ENCODE measurements at regions not wholly inside any gene's neighbourhood (a gene's known extent, or its start where the extent isn't known, plus 50 kb on each side); places are given as distances from the start of the nearest gene placed in this dataset.
A peak's percentile ranks its signal among the peaks of the same experiment; 100 is the strongest.

DNA sequence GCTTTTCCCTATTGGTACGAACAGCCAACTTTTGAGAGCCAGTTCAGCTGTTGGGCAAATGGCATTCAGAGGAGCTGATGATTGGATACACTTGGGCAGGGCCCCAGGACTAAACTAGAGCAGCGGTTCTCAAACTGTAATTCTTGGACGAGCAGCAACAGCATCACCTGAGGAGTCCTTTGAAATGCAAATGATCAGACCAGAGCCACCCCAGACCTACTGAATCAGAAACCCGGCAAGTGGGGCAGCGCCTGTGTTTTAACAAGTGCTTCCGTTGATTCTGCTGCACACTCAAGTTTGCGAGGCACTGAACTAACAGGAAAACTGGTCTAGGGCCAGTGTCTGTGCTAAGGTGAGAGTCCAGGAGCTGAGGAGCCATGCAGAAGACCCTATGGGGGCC lies 239.7 kb downstream of the UACA start:
- H3K9me3 Mint-ChIP-seq: no peaks in the 10 kb centered on the region
- Histone ChIP-seq H4K20me1 (ENCODE audit: control insufficient read depth, insufficient read depth, insufficient read length) (no peaks in the 10 kb centered on the region), H3K4ac (ENCODE audit: low read depth, low read length) (no peak overlapping the region), H3K27me3 (ENCODE audit: insufficient read depth, low read length) (no peaks in the 10 kb centered on the region; the same call in 1 of the 2 replicates), H4K5ac (ENCODE audit: insufficient read length, low read depth, low read length) (no peak overlapping the region), H3K9me3 (ENCODE audit: control insufficient read depth, low read depth, low read length) (no peaks in the 10 kb centered on the region), H3K4me1 (ENCODE audit: insufficient read depth, low read length) (no peaks in the 10 kb centered on the region), H2BK15ac (ENCODE audit: low read depth, low read length) (no peak overlapping the region), H3K23ac (ENCODE audit: insufficient read length, low read depth, low read length) (no peak overlapping the region), H4K8ac (replicated peaks; ENCODE audit: insufficient read length, low read depth, low read length) (no peak overlapping the region), H2BK12ac (ENCODE audit: insufficient read length, low read depth, low read length) (no peak overlapping the region), H2BK120ac (ENCODE audit: low read depth, low read length, poor library complexity, severe bottlenecking) (no peak overlapping the region), H3K23me2 (ENCODE audit: insufficient read length, low read depth, low read length, poor library complexity, severe bottlenecking) (no peaks in the 10 kb centered on the region), H3K18ac (ENCODE audit: insufficient read length, low read depth, low read length) (no peak overlapping the region), H3K4me2 (ENCODE audit: insufficient read depth, insufficient read length, low read length) (no peak overlapping the region), H3K79me2 (ENCODE audit: insufficient read depth, low read length) (no peaks in the 10 kb centered on the region), H2BK20ac (ENCODE audit: low read depth, low read length, poor library complexity, severe bottlenecking) (no peak overlapping the region), H4K91ac (ENCODE audit: insufficient read length, low read depth, low read length) (no peak overlapping the region), H2BK5ac (ENCODE audit: insufficient read length, low read length) (no peak overlapping the region), H3K9ac (ENCODE audit: extremely low read depth, insufficient read length, low read length) (no peak overlapping the region), H2AK5ac (ENCODE audit: insufficient read length, low read length) (no peak overlapping the region), H3K56ac (ENCODE audit: insufficient read length, low read depth, low read length) (no peak overlapping the region), H3K79me1 (ENCODE audit: insufficient read depth, low read depth, low read length, poor library complexity, severe bottlenecking) (no peaks in the 10 kb centered on the region), H3K27ac (ENCODE audit: insufficient read length, low read depth, low read length) (no peak overlapping the region), H2AFZ (ENCODE audit: low read length) (no peak overlapping the region), H3T11ph (ENCODE audit: low read length) (no peak overlapping the region), H3K14ac (ENCODE audit: insufficient read depth, low read length) (no peak overlapping the region)
- no CpG with 5 or more reads among the region's 7 CpGs for WGBS (ENCODE audit: extremely low coverage, insufficient read length, low lambda C conversion rate)
- peaks cover 2% of the 10 kb centered on the region; the same call in 1 of the 2 replicates for H3K27me3 Mint-ChIP-seq (ENCODE audit: low read depth)
- H3K4me3 Mint-ChIP-seq: no peak overlapping the region
- H3K27ac Mint-ChIP-seq: no peak overlapping the region
- DNase-seq: peak; percentile 26
- H3K36me3 Mint-ChIP-seq (ENCODE audit: insufficient read depth in 1 of 3, low read depth in 3 of 3): no peaks in the 10 kb centered on the region
- TF ChIP-seq CTCF (conservative IDR thresholded peaks at IDR 0.05): no peak
- peaks cover 36 to 40% of the 10 kb centered on the region in 2 experiments for H3K4me1 Mint-ChIP-seq
